CD4-positive, alpha-beta memory T cell (primary cell): ENCODE measurements at regions not wholly inside any gene's neighbourhood (a gene's known extent, or its start where the extent isn't known, plus 50 kb on each side); places are given as distances from the start of the nearest gene placed in this dataset.

ENCODE experiments used
- CTCF ChIA-PET: fragments of 350-600 bp; sonication (Branson Sonifier 250); formaldehyde crosslinking; loops from one replicate; lab custom pipeline; 2021; ENCODE audit warnings: inconsistent platforms; ENCODE audit not compliant: partially characterized antibody; lab: Charles Lee
- POLR2A ChIA-PET: fragments of 350-600 bp; sonication (Branson Sonifier 250); formaldehyde crosslinking; loops from one replicate; lab custom pipeline; 2021; ENCODE audit not compliant: partially characterized antibody; lab: Charles Lee
- DNase-seq, 5 donors: peaks; one replicate each; pipeline versions ENCODE4 v3.0.0 to v3.0.0-alpha.2; 2020 to 2022; ENCODE audit warnings: mixed read lengths in 1 of 5
- H3K27ac ChIP-seq: one replicate; pipeline ENCODE4 v1.7.0; 2013; ENCODE audit warnings: low read depth, low read length
- H3K27me3 ChIP-seq: 2 replicates; pipeline ENCODE4 v1.7.0; 2013; ENCODE audit warnings: mild to moderate bottlenecking, low read length, moderate library complexity; ENCODE audit not compliant: insufficient read depth
- H3K36me3 ChIP-seq: 2 replicates; pipeline ENCODE4 v1.7.0; 2013; ENCODE audit warnings: mild to moderate bottlenecking, low read length, moderate library complexity; ENCODE audit not compliant: insufficient read depth
- H3K4me1 ChIP-seq: 2 replicates; pipeline ENCODE4 v1.7.0; 2013; ENCODE audit warnings: mild to moderate bottlenecking, low read length, moderate library complexity; ENCODE audit not compliant: insufficient read depth
- H3K4me3 ChIP-seq, 2 donors: one replicate each; pipeline ENCODE4 v1.7.0; 2013; ENCODE audit warnings: low read length in 2 of 2, mild to moderate bottlenecking in 1 of 2
- H3K9me3 ChIP-seq, 2 donors: one replicate each; pipeline ENCODE4 v1.7.0; 2013; ENCODE audit warnings: low read length in 2 of 2, control low read depth in 1 of 2; ENCODE audit not compliant: control insufficient read depth in 1 of 2
- H3K27ac Mint-ChIP-seq, 7 donors: one replicate each; pipeline ENCODE4 v1.8.0; 2020 to 2021; ENCODE audit warnings: mixed read lengths in 7 of 7, mild to moderate bottlenecking in 6 of 7, inconsistent platforms in 3 of 7, moderate library complexity in 3 of 7
- H3K27me3 Mint-ChIP-seq, 2 donors: one replicate each; pipeline ENCODE4 v1.8.0; 2020 to 2021; ENCODE audit warnings: mixed read lengths in 2 of 2
- H3K36me3 Mint-ChIP-seq, 2 donors: one replicate each; pipeline ENCODE4 v1.8.0; 2020 to 2021; ENCODE audit warnings: mixed read lengths in 2 of 2, inconsistent platforms in 1 of 2, mild to moderate bottlenecking in 1 of 2
- H3K4me1 Mint-ChIP-seq, 4 donors: one replicate each; pipeline ENCODE4 v1.8.0; 2020 to 2021; ENCODE audit warnings: mixed read lengths in 4 of 4, mild to moderate bottlenecking in 1 of 4
- H3K4me3 Mint-ChIP-seq, 8 donors: one replicate each; pipeline ENCODE4 v1.8.0; 2020 to 2021; ENCODE audit warnings: mixed read lengths in 8 of 8, mild to moderate bottlenecking in 7 of 8, moderate library complexity in 6 of 8, inconsistent platforms in 3 of 8
- H3K9me3 Mint-ChIP-seq, 8 donors: one replicate each; pipeline ENCODE4 v1.8.0; 2020 to 2021; ENCODE audit warnings: mixed read lengths in 8 of 8, mild to moderate bottlenecking in 5 of 8, inconsistent platforms in 3 of 8, moderate library complexity in 1 of 8
- intact Hi-C: fragments of 100-400 bp; cut with micrococcal nuclease; formaldehyde crosslinking; loops from one replicate; pipeline ENCODE4 v1.15.1; 2023

- Mint-ChIP-seq H3K9me3 (no peaks in the 10 kb centered on the region), H3K4me3 (no peak overlapping the region), H3K4me1 (no peaks in the 10 kb centered on the region), H3K36me3 (no peaks in the 10 kb centered on the region), H3K27ac (no peak overlapping the region), H3K27me3 (peaks cover 0 to 3% of the 10 kb centered on the region in 2 donors)
- intact Hi-C loops, result no loop called here
- Histone ChIP-seq H3K4me1 (no peaks in the 10 kb centered on the region), H3K9me3 (no peaks in the 10 kb centered on the region), H3K27me3 (no peaks in the 10 kb centered on the region), H3K36me3 (no peaks in the 10 kb centered on the region), H3K4me3 (no peak overlapping the region), H3K27ac (no peak overlapping the region)
- no peak for DNase-seq
- ChIA-PET CTCF (interaction anchor here (0.6 kb wide), 1 partner anchor 29 kb away, joined by 3 read pairs; no protein-coding TSS in a partner anchor), POLR2A (interaction anchor here (1.0 kb wide), 1 partner anchor 9 kb away, joined by 3 read pairs; no protein-coding TSS in a partner anchor)
Measured at GRCh38 chr10:64098994-64099393, 577.8 kb downstream of the REEP3 start.

GRCh38 chr10:64101606-64102263 is 580.5 kb downstream of the REEP3 start:
- no peak for DNase-seq
- Histone ChIP-seq H3K36me3 (no peaks in the 10 kb centered on the region), H3K9me3 (no peaks in the 10 kb centered on the region), H3K27ac (no peak overlapping the region), H3K4me3 (no peak overlapping the region), H3K27me3 (no peaks in the 10 kb centered on the region), H3K4me1 (no peaks in the 10 kb centered on the region)
- Mint-ChIP-seq H3K4me3 (no peak overlapping the region), H3K36me3 (no peaks in the 10 kb centered on the region), H3K4me1 (no peaks in the 10 kb centered on the region), H3K9me3 (no peaks in the 10 kb centered on the region), H3K27ac (no peak overlapping the region), H3K27me3 (peaks cover 0 to 3% of the 10 kb centered on the region in 2 donors)
- intact Hi-C loops, result no loop called here
- ChIA-PET POLR2A (no interaction called here), CTCF (no interaction called here)

GRCh38 chr10:64102264-64102633 is 581.0 kb downstream of the REEP3 start:
- Mint-ChIP-seq H3K4me1 (no peaks in the 10 kb centered on the region), H3K27me3 (peaks cover under 1 to 3% of the 10 kb centered on the region in 2 donors), H3K9me3 (no peaks in the 10 kb centered on the region), H3K4me3 (no peak overlapping the region), H3K27ac (no peak overlapping the region), H3K36me3 (no peaks in the 10 kb centered on the region)
- POLR2A ChIA-PET, result no interaction called here
- H3K4me1 ChIP-seq, result no peaks in the 10 kb centered on the region
- CTCF ChIA-PET, result no interaction called here
- H3K36me3 ChIP-seq, result no peaks in the 10 kb centered on the region
- no peak for DNase-seq
- H3K9me3 ChIP-seq, result no peaks in the 10 kb centered on the region
- intact Hi-C loops, result no loop called here
- no peak overlapping the region for H3K27ac ChIP-seq
- no peaks in the 10 kb centered on the region for H3K27me3 ChIP-seq
- no peak overlapping the region for H3K4me3 ChIP-seq

- H3K4me3 ChIP-seq, result no peak overlapping the region
- intact Hi-C loops, result no loop called here
Measured at GRCh38 chr10:64102916-64103315, 581.7 kb downstream of the REEP3 start.

GRCh38 chr10:64103750-64104470 is 582.7 kb downstream of the REEP3 start:
- Histone ChIP-seq H3K27ac (no peak overlapping the region), H3K4me1 (no peaks in the 10 kb centered on the region), H3K27me3 (no peaks in the 10 kb centered on the region), H3K4me3 (no peak overlapping the region), H3K36me3 (no peaks in the 10 kb centered on the region), H3K9me3 (no peaks in the 10 kb centered on the region)
- Mint-ChIP-seq H3K36me3 (no peaks in the 10 kb centered on the region), H3K27ac (no peak overlapping the region), H3K4me3 (no peak overlapping the region), H3K9me3 (peaks cover 0 to 3% (median 0%) of the 10 kb centered on the region in 8 donors), H3K4me1 (no peaks in the 10 kb centered on the region), H3K27me3 (peaks cover 1 to 3% of the 10 kb centered on the region in 2 donors)
- intact Hi-C loops, result no loop called here
- no peak for DNase-seq
- ChIA-PET CTCF (no interaction called here), POLR2A (no interaction called here)

More at GRCh38 chr10:64102916-64103315, 581.7 kb downstream of the REEP3 start:
- ChIA-PET POLR2A (no interaction called here), CTCF (no interaction called here)
- Mint-ChIP-seq H3K4me1 (no peaks in the 10 kb centered on the region), H3K4me3 (no peak overlapping the region), H3K36me3 (no peaks in the 10 kb centered on the region), H3K9me3 (no peaks in the 10 kb centered on the region), H3K27me3 (peaks cover 1 to 3% of the 10 kb centered on the region in 2 donors), H3K27ac (no peak overlapping the region)
- no peaks in the 10 kb centered on the region for H3K27me3 ChIP-seq
- H3K4me1 ChIP-seq, result no peaks in the 10 kb centered on the region
- H3K9me3 ChIP-seq, result no peaks in the 10 kb centered on the region
- no peak for DNase-seq
- H3K27ac ChIP-seq, result no peak overlapping the region
- H3K36me3 ChIP-seq, result no peaks in the 10 kb centered on the region

GRCh38 chr10:64109926-64110495 is 588.8 kb downstream of the REEP3 start:
- intact Hi-C loops, result no loop called here
- POLR2A ChIA-PET, result no interaction called here
- no peaks in the 10 kb centered on the region for H3K36me3 ChIP-seq
- Mint-ChIP-seq H3K36me3 (no peaks in the 10 kb centered on the region), H3K27ac (no peak overlapping the region), H3K4me3 (no peak overlapping the region), H3K4me1 (peaks cover 0 to 5% (median 3%) of the 10 kb centered on the region in 4 donors), H3K9me3 (peaks cover 0 to 3% (median 0%) of the 10 kb centered on the region in 8 donors), H3K27me3 (peaks cover 0 to 3% of the 10 kb centered on the region in 2 donors)
- H3K27ac ChIP-seq, result no peak overlapping the region
- H3K4me3 ChIP-seq, result no peak overlapping the region
- H3K27me3 ChIP-seq, result no peaks in the 10 kb centered on the region
- no peak for DNase-seq
- no peaks in the 10 kb centered on the region for H3K9me3 ChIP-seq
- CTCF ChIA-PET, result no interaction called here
- no peaks in the 10 kb centered on the region for H3K4me1 ChIP-seq

- Mint-ChIP-seq H3K4me1 (peaks cover 0 to 5% (median 3%) of the 10 kb centered on the region in 4 donors), H3K9me3 (peaks cover 0 to 3% (median 0%) of the 10 kb centered on the region in 8 donors), H3K4me3 (peak overlapping the region in 5 of 8 donors; percentile 1 to 39 (median 25)), H3K27me3 (peaks cover 0 to 1% of the 10 kb centered on the region in 2 donors), H3K36me3 (no peaks in the 10 kb centered on the region), H3K27ac (no peak overlapping the region)
- intact Hi-C loops, result no loop called here
- DNase-seq, result no peak
- CTCF ChIA-PET, result no interaction called here
- POLR2A ChIA-PET, result no interaction called here
- no peak overlapping the region for H3K27ac ChIP-seq
- H3K9me3 ChIP-seq, result no peaks in the 10 kb centered on the region
- no peaks in the 10 kb centered on the region for H3K4me1 ChIP-seq
- no peaks in the 10 kb centered on the region for H3K36me3 ChIP-seq
- no peak overlapping the region for H3K4me3 ChIP-seq
- no peaks in the 10 kb centered on the region for H3K27me3 ChIP-seq
Measured at GRCh38 chr10:64112701-64113355, 591.6 kb downstream of the REEP3 start.
